Upper lobe of left lung (tissue), 6 donors: ENCODE measurements at regions not wholly inside any gene's neighbourhood (a gene's known extent, or its start where the extent isn't known, plus 50 kb on each side); places are given as distances from the start of the nearest gene placed in this dataset.

Source experiments
- ATAC-seq, 2 donors: fragments of 200-7000 bp; cut with Tn5 transposase; one replicate each; pipeline ENCODE4 v1.9.1; 2022; ENCODE audit warnings: mild to moderate bottlenecking in 2 of 2, moderate library complexity in 2 of 2; ENCODE audit not compliant: low FRiP score in 2 of 2
- DNase-seq, 2 donors: peaks; one replicate each; pipeline ENCODE4 v3.0.0-alpha.2; 2019 to 2020
- H3K27ac ChIP-seq, 4 donors: fragments of 200-600 bp; sonication (generic); one replicate each; pipeline ENCODE4 v1.5.1; 2016 to 2019
- H3K27me3 ChIP-seq, 4 donors: fragments of 200-600 bp; sonication (generic); one replicate each; pipeline ENCODE4 v1.5.1; 2017 to 2019
- H3K36me3 ChIP-seq, 4 donors: fragments of 200-600 bp; sonication (generic); one replicate each; pipeline ENCODE4 v1.5.1; 2016 to 2019
- H3K4me1 ChIP-seq, 4 donors: fragments of 200-600 bp; sonication (generic); one replicate each; pipeline ENCODE4 v1.5.1; 2018 to 2019
- H3K4me3 ChIP-seq, 4 donors: fragments of 200-600 bp; sonication (generic); one replicate each; pipeline ENCODE4 v1.5.1; 2017 to 2019; ENCODE audit warnings: mild to moderate bottlenecking in 2 of 4, moderate library complexity in 1 of 4
- H3K9me3 ChIP-seq, 4 donors: fragments of 200-600 bp; sonication (generic); one replicate each; pipeline ENCODE4 v1.5.1; 2018 to 2019
- CTCF ChIP-seq, 6 experiments: fragments of 450-650 bp in 4 of 6; fragments of 200-600 bp in 2 of 6; sonication (generic) in 2 of 6; IDR thresholded peaks; one replicate each; pipeline ENCODE4 v1.5.1; 2016 to 2019; ENCODE audit warnings: antibody characterized with exemption in 6 of 6
- EP300 ChIP-seq, 4 donors: sonication (generic); formaldehyde crosslinking; IDR thresholded peaks; one replicate each; pipeline ENCODE4 v1.5.1; 2017; ENCODE audit warnings: antibody characterized with exemption in 4 of 4, control low read depth in 2 of 4
- POLR2A ChIP-seq, 4 donors: fragments of 450-650 bp; IDR thresholded peaks; one replicate each; pipeline ENCODE4 v1.5.1; 2016 to 2017; ENCODE audit warnings: antibody characterized with exemption in 4 of 4, mild to moderate bottlenecking in 2 of 4
- POLR2AphosphoS5 ChIP-seq, 2 donors: sonication (generic); formaldehyde crosslinking; IDR thresholded peaks; one replicate each; pipeline ENCODE4 v1.5.1; 2017; ENCODE audit warnings: antibody characterized with exemption in 2 of 2
- WGBS, 2 donors: methylation state at CpG; one replicate each; pipeline ENCODE4 v1.1.5; 2017 to 2018; 5-methylcytosine and 5-hydroxymethylcytosine counted together
- donor health status: DM: no; HTN: no; CAD: no; lungs with moderate emphysema.
- donor health status: DM: no; HTN: yes; CAD: no; lungs with severe emphysema.

- no peak for TF ChIP-seq POLR2A (IDR thresholded peaks at IDR 0.05)
- no peak for TF ChIP-seq EP300 (IDR thresholded peaks at IDR 0.05)
- TF ChIP-seq POLR2AphosphoS5 (IDR thresholded peaks at IDR 0.05) = no peak
- no peak for TF ChIP-seq CTCF (IDR thresholded peaks at IDR 0.05)
- Histone ChIP-seq H3K27me3 (no peaks in the 10 kb centered on the region), H3K4me1 (no peaks in the 10 kb centered on the region), H3K9me3 (peaks cover 0 to 7% (median 0%) of the 10 kb centered on the region in 4 donors), H3K4me3 (no peak overlapping the region), H3K36me3 (no peaks in the 10 kb centered on the region), H3K27ac (no peak overlapping the region)
- DNase-seq (no peak), ATAC-seq (no peak)
- WGBS, 2 donors = 71 to 83% methylated on average over 1 of the region's 1 CpG
Observed at GRCh38 chr14:42173206-42173605, 566.5 kb downstream of the LRFN5 start.

DNA sequence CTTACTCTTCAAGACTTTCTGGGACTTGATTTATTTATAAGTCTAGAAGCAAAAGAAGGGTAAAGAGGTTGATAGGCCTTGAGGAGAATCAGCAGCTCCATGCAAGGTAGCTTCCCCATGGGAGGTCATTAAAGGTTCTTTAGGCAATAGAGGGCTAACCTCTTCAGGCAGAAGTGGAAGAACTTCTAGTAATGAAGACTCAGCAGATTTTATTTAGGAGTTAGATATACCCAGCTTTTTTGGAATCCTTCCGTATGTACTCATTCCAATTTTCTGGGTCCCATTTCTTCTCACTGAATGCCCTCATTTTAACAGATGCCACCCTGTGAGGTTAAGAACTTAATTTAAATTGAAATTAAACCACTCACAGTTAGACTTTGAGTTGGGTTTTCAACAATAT, 565.6 kb downstream of the LRFN5 start:
- no peak overlapping the region for H3K27ac ChIP-seq
- H3K36me3 ChIP-seq = no peaks in the 10 kb centered on the region
- H3K4me3 ChIP-seq = no peak overlapping the region
- peaks cover 0 to 7% (median under 1%) of the 10 kb centered on the region in 4 donors for H3K9me3 ChIP-seq
- DNase-seq (no peak), ATAC-seq (no peak)
- no peak for TF ChIP-seq CTCF (IDR thresholded peaks at IDR 0.05)
- no peak for TF ChIP-seq POLR2A (IDR thresholded peaks at IDR 0.05)
- TF ChIP-seq POLR2AphosphoS5 (IDR thresholded peaks at IDR 0.05) = no peak
- TF ChIP-seq EP300 (IDR thresholded peaks at IDR 0.05) = no peak
- no peaks in the 10 kb centered on the region for H3K4me1 ChIP-seq
- H3K27me3 ChIP-seq = no peaks in the 10 kb centered on the region
- WGBS, 2 donors = 86 to 96% methylated on average over 1 of the region's 1 CpG

DNA sequence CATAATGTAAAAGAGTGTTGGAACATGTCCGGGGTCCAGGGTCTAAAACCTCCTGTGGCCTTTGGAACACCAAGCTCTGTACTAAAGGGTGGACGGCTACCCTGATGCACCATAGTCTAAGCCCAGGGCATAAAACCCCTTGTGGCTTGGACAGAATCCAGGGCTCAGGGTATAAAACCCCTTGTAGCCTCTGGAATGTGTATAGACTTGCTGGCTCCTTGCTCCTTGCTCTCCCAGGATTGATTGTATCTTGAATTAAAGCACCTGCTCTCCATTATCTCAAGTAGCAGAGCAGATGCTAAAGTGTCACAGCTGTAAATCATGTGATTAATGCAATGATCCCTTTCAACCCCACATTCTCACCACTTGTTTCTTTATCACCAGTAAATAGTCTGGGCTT, 556.5 kb downstream of the LRFN5 start:
- Histone ChIP-seq H3K4me3 (no peak overlapping the region), H3K9me3 (peaks cover 0 to 3% (median 0%) of the 10 kb centered on the region in 4 donors), H3K36me3 (no peaks in the 10 kb centered on the region), H3K27me3 (no peaks in the 10 kb centered on the region), H3K27ac (no peak overlapping the region), H3K4me1 (no peaks in the 10 kb centered on the region)
- 89 to 96% methylated on average over 2 of the region's 2 CpGs for WGBS, 2 donors
- ATAC-seq (no peak), DNase-seq (no peak)
- TF ChIP-seq EP300 (IDR thresholded peaks at IDR 0.05) (no peak), CTCF (IDR thresholded peaks at IDR 0.05) (no peak), POLR2A (IDR thresholded peaks at IDR 0.05) (no peak)

DNA sequence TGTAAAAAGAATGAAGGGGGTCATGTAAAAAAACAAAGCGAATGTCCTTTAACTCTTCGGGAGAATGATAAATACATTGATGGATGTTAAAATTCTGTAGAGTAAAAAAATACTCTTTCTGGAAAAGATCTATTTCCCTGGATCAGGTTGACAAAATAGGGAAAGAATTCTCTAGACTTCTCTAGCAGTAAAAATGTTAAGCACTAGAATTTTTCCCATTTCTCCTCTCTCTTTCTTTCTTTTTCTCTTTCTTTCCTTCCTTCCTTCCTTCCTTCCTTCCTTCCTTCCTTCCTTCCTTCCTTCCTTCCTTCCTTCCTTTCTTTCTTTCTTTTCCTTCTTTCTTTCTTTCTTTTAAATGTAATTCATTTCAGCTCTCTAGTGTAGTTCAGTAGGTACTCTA, 552.5 kb downstream of the LRFN5 start:
- WGBS, 2 donors = 96 to 97% methylated on average over 2 of the region's 2 CpGs

More for the DNA sequence above, 552.5 kb downstream of the LRFN5 start:
- DNase-seq (no peak), ATAC-seq (no peak)
- no peaks in the 10 kb centered on the region for H3K36me3 ChIP-seq
- no peaks in the 10 kb centered on the region for H3K9me3 ChIP-seq
- H3K4me1 ChIP-seq = no peaks in the 10 kb centered on the region
- H3K27me3 ChIP-seq = no peaks in the 10 kb centered on the region
- no peak overlapping the region for H3K27ac ChIP-seq
- TF ChIP-seq EP300 (IDR thresholded peaks at IDR 0.05) = no peak
- no peak for TF ChIP-seq CTCF (IDR thresholded peaks at IDR 0.05)
- no peak for TF ChIP-seq POLR2AphosphoS5 (IDR thresholded peaks at IDR 0.05)
- no peak for TF ChIP-seq POLR2A (IDR thresholded peaks at IDR 0.05)
- no peak overlapping the region for H3K4me3 ChIP-seq
